SK-N-SH (cell line): ENCODE measurements at regions not wholly inside any gene's neighbourhood (a gene's known extent, or its start where the extent isn't known, plus 50 kb on each side); places are given as distances from the start of the nearest gene placed in this dataset.

ENCODE experiments used
- CTCF ChIA-PET: fragments of 300-600, 350-600 bp; formaldehyde crosslinking; extraction: SDS; loops from one replicate; lab custom pipeline; 2021; lab: Yijun Ruan, JAX
- POLR2A ChIA-PET: fragments of 350-600 bp; sonication (Branson Sonifier 250); formaldehyde crosslinking; extraction: SDS; loops from one replicate; lab custom pipeline; 2020; ENCODE audit warnings: antibody characterized with exemption, inconsistent platforms; lab: Yijun Ruan, JAX
- DNase-seq: peaks from one replicate; pipeline ENCODE4 v3.0.0; 2012
- H2AFZ ChIP-seq: fragments of 200-600 bp; sonication (generic); 2 replicates; pipeline ENCODE4 v1.8.1; 2016; ENCODE audit warnings: antibody characterized with exemption, mild to moderate bottlenecking, low read depth
- H3F3A ChIP-seq: fragments of 200-600 bp; sonication (generic); replicated peaks from 2 replicates; pipeline ENCODE3; 2016; ENCODE audit warnings: antibody characterized with exemption, mild to moderate bottlenecking; ENCODE audit not compliant: insufficient read depth
- H3K27ac ChIP-seq, 2 experiments: fragments of 200-500 bp in 1 of 2; fragments of 200-600 bp in 1 of 2; sonication (Bioruptor generic) in 1 of 2; sonication (generic), shearing (Covaris generic) in 1 of 2; 2 replicates each; pipeline versions ENCODE4 v1.5.1 to v1.6.1; 2014 to 2016; ENCODE audit warnings: low read depth in 2 of 2, inconsistent platforms in 1 of 2, low read length in 1 of 2, mild to moderate bottlenecking in 1 of 2, mixed read lengths in 1 of 2
- H3K27me3 ChIP-seq: fragments of 200-600 bp; sonication (generic), shearing (Covaris generic); 2 replicates; pipeline ENCODE4 v1.6.1; 2016; ENCODE audit warnings: mixed run types; ENCODE audit not compliant: insufficient read depth
- H3K36me3 ChIP-seq, 2 experiments: fragments of 200-500 bp in 1 of 2; fragments of 200-600 bp in 1 of 2; sonication (Bioruptor generic) in 1 of 2; sonication (generic) in 1 of 2; replicated peaks in 1 of 2; 2 replicates each; pipeline versions ENCODE3 to v1.5.1; 2014 to 2016; ENCODE audit warnings: low read length in 1 of 2, mild to moderate bottlenecking in 1 of 2; ENCODE audit not compliant: insufficient read depth in 2 of 2, control insufficient read depth in 1 of 2
- H3K4me1 ChIP-seq, 2 experiments: fragments of 200-500 bp in 1 of 2; fragments of 200-600 bp in 1 of 2; sonication (Bioruptor generic) in 1 of 2; sonication (generic), shearing (Covaris generic) in 1 of 2; 2 replicates each; pipeline versions ENCODE4 v1.5.1 to v1.6.1; 2014 to 2016; ENCODE audit warnings: low read depth in 1 of 2, low read length in 1 of 2, mixed run types in 1 of 2; ENCODE audit not compliant: insufficient read depth in 2 of 2, control insufficient read depth in 1 of 2
- H3K4me2 ChIP-seq: fragments of 200-600 bp; sonication (generic), shearing (Covaris generic); 2 replicates; pipeline ENCODE4 v1.6.1; 2017; ENCODE audit warnings: mixed run types
- H3K4me3 ChIP-seq, 2 experiments: fragments of 200-500 bp in 1 of 2; fragments of 200-600 bp in 1 of 2; sonication (Bioruptor generic) in 1 of 2; sonication (generic), shearing (Covaris generic) in 1 of 2; 2 replicates each; pipeline versions ENCODE4 v1.5.1 to v1.8.1; 2014 to 2016; ENCODE audit warnings: low read depth in 2 of 2, inconsistent platforms in 1 of 2, low read length in 1 of 2, mild to moderate bottlenecking in 1 of 2, mixed read lengths in 1 of 2, moderate library complexity in 1 of 2
- H3K79me2 ChIP-seq: fragments of 200-600 bp; sonication (generic); 2 replicates; pipeline ENCODE4 v1.8.1; 2017; ENCODE audit warnings: mild to moderate bottlenecking; ENCODE audit not compliant: insufficient read depth
- H3K9ac ChIP-seq: fragments of 200-600 bp; sonication (generic); 2 replicates; pipeline ENCODE4 v1.6.1; 2017; ENCODE audit warnings: mixed run types
- H3K9me2 ChIP-seq: fragments of 200-600 bp; sonication (generic); 2 replicates; pipeline ENCODE4 v1.6.1; 2017; ENCODE audit warnings: mixed run types
- H3K9me3 ChIP-seq: fragments of 200-600 bp; sonication (generic); 2 replicates; pipeline ENCODE4 v1.6.1; 2017; ENCODE audit warnings: mixed run types, mild to moderate bottlenecking, moderate library complexity
- H4K20me1 ChIP-seq: fragments of 200-600 bp; sonication (generic); 2 replicates; pipeline ENCODE4 v1.6.1; 2017; ENCODE audit warnings: mild to moderate bottlenecking, mixed run types; ENCODE audit not compliant: insufficient read depth
- CHD2 ChIP-seq: fragments of 150-350 bp; IDR thresholded peaks from 2 replicates; pipeline ENCODE4 v1.6.1; 2018; ENCODE audit warnings: low read length; ENCODE audit not compliant: partially characterized antibody
- EP300 ChIP-seq, 2 experiments: IDR thresholded peaks; 2 replicates each; pipeline versions ENCODE4 v1.4.0 to v1.6.1; 2012; ENCODE audit warnings: borderline replicate concordance in 1 of 2, low read depth in 1 of 2, low read length in 1 of 2
- FOSL2 ChIP-seq: IDR thresholded peaks from 2 replicates; pipeline ENCODE4 v1.4.0; 2012; ENCODE audit warnings: low read depth, mild to moderate bottlenecking, moderate library complexity, borderline replicate concordance
- GABPA ChIP-seq: IDR thresholded peaks from 2 replicates; pipeline ENCODE4 v1.4.0; 2012; ENCODE audit warnings: low read depth, mild to moderate bottlenecking
- JUND ChIP-seq: IDR thresholded peaks from 2 replicates; pipeline ENCODE4 v1.4.0; 2012
- MEF2A ChIP-seq: IDR thresholded peaks from 2 replicates; pipeline ENCODE4 v1.4.0; 2012; ENCODE audit warnings: low read depth, borderline replicate concordance
- NFIC ChIP-seq: IDR thresholded peaks from 2 replicates; pipeline ENCODE4 v1.4.0; 2012; ENCODE audit warnings: borderline replicate concordance
- RAD21 ChIP-seq: IDR thresholded peaks from 2 replicates; pipeline ENCODE4 v1.6.1; 2012; ENCODE audit warnings: mild to moderate bottlenecking, low read length
- RCOR1 ChIP-seq: fragments of 150-350 bp; IDR thresholded peaks from 2 replicates; pipeline ENCODE4 v1.6.1; 2017; ENCODE audit warnings: antibody characterized with exemption, low read length
- RFX5 ChIP-seq: IDR thresholded peaks from 2 replicates; pipeline ENCODE4 v1.6.1; 2012; ENCODE audit warnings: mild to moderate bottlenecking, improper control_type of control experiment, low read length
- TAF1 ChIP-seq: IDR thresholded peaks from 2 replicates; pipeline ENCODE4 v1.6.1; 2012; ENCODE audit warnings: low read depth, mild to moderate bottlenecking, low read length, moderate library complexity, borderline replicate concordance
- TCF12 ChIP-seq: IDR thresholded peaks from 2 replicates; pipeline ENCODE4 v1.4.0; 2012
- TEAD4 ChIP-seq: IDR thresholded peaks from 2 replicates; pipeline ENCODE4 v1.4.0; 2012; ENCODE audit warnings: mild to moderate bottlenecking, borderline replicate concordance; ENCODE audit not compliant: insufficient read depth
- TF ChIP-seq, protein P1 (sequence below): fragments of 150-350 bp; IDR thresholded peaks from 2 replicates; pipeline ENCODE4 v1.6.1; 2016; ENCODE audit warnings: mild to moderate bottlenecking, low read depth, low read length
- TF ChIP-seq, protein P2 (sequence below): IDR thresholded peaks from 2 replicates; pipeline ENCODE4; 2012
- TF ChIP-seq, protein P3 (sequence below): IDR thresholded peaks from 2 replicates; pipeline ENCODE4 v1.6.1; 2012; ENCODE audit warnings: mild to moderate bottlenecking, low read depth, low read length, moderate library complexity
- TF ChIP-seq, protein P4 (sequence below): IDR thresholded peaks from 2 replicates; pipeline ENCODE4 v1.4.0; 2012; ENCODE audit warnings: low read depth, borderline replicate concordance
- TF ChIP-seq, protein P5 (sequence below): IDR thresholded peaks from 2 replicates; pipeline ENCODE4 v1.4.0; 2012; ENCODE audit warnings: low read depth
- TF ChIP-seq, protein P6 (sequence below): IDR thresholded peaks from 2 replicates; pipeline ENCODE4 v1.4.0; 2012; ENCODE audit warnings: low read depth, borderline replicate concordance

DNA sequence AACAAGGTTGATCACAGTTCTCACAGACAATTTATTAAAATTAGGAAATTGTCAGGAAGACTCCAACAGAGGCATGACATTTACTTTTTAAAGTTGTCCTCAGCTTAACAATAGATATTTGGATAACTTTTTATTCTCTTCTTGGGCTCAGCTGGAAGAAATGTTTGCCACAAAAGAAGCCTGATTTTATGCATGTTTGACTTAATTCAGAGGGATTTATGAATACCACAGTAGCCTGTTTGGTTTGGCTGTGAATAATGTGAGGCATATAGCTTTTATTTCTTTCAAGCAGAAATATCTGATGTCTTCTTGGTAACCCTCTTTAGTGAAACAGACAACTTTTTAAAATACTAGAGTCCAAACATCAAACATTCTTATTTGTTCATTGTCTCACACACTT, 1464.5 kb upstream of the SLC10A2 start (continued):
- no peak for TF ChIP-seq TEAD4

DNA sequence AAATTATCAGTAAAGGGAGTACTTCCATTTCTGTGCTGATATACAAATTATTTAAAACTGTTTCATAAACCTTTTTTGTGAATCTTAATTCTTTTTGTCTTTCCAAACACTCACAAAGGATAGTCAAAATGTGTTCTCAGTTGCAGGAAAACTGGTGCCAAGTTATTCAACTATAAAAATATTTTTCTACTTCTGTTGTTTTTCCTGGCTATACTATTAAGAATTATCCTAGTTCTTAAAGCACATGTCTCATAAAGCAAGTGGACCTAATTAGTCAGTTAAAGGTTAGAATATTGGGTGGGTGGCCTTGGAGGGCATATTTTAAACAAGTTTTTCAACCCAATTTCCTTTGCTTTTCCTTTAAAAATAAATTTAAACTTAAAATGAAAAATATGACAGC, 1460.3 kb upstream of the SLC10A2 start:
- CTCF ChIA-PET, result interaction anchor here (0.5 kb wide), 1 partner anchor 118 kb away, joined by 3 read pairs; no protein-coding TSS in a partner anchor

More for the DNA sequence above, 1460.3 kb upstream of the SLC10A2 start:
- no peak overlapping the region for H3K9ac ChIP-seq
- no peaks in the 10 kb centered on the region; the same call in 1 of the 2 replicates for H3K9me3 ChIP-seq
- no peaks in the 10 kb centered on the region for H3K79me2 ChIP-seq
- no peaks in the 10 kb centered on the region; a peak in 1 of 4 replicates for H3K4me1 ChIP-seq
- no peak overlapping the region for H2AFZ ChIP-seq
- DNase-seq, result no peak
- H4K20me1 ChIP-seq, result no peaks in the 10 kb centered on the region
- no peaks in the 10 kb centered on the region for H3K36me3 ChIP-seq
- no peaks in the 10 kb centered on the region for H3F3A ChIP-seq
- no peak for TF ChIP-seq TCF12
- TF ChIP-seq TEAD4, result no peak
- TF ChIP-seq, protein P1, sequence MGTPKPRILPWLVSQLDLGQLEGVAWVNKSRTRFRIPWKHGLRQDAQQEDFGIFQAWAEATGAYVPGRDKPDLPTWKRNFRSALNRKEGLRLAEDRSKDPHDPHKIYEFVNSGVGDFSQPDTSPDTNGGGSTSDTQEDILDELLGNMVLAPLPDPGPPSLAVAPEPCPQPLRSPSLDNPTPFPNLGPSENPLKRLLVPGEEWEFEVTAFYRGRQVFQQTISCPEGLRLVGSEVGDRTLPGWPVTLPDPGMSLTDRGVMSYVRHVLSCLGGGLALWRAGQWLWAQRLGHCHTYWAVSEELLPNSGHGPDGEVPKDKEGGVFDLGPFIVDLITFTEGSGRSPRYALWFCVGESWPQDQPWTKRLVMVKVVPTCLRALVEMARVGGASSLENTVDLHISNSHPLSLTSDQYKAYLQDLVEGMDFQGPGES, result no peak
- TF ChIP-seq MEF2A, result no peak
- TF ChIP-seq JUND, result no peak
- no peak for TF ChIP-seq RFX5
- no peak for TF ChIP-seq RCOR1
- TF ChIP-seq, protein P2, sequence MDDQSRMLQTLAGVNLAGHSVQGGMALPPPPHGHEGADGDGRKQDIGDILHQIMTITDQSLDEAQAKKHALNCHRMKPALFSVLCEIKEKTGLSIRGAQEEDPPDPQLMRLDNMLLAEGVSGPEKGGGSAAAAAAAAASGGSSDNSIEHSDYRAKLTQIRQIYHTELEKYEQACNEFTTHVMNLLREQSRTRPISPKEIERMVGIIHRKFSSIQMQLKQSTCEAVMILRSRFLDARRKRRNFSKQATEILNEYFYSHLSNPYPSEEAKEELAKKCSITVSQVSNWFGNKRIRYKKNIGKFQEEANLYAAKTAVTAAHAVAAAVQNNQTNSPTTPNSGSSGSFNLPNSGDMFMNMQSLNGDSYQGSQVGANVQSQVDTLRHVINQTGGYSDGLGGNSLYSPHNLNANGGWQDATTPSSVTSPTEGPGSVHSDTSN, result no peak
- no peak for TF ChIP-seq GABPA
- no peak for TF ChIP-seq FOSL2
- TF ChIP-seq, protein P3, sequence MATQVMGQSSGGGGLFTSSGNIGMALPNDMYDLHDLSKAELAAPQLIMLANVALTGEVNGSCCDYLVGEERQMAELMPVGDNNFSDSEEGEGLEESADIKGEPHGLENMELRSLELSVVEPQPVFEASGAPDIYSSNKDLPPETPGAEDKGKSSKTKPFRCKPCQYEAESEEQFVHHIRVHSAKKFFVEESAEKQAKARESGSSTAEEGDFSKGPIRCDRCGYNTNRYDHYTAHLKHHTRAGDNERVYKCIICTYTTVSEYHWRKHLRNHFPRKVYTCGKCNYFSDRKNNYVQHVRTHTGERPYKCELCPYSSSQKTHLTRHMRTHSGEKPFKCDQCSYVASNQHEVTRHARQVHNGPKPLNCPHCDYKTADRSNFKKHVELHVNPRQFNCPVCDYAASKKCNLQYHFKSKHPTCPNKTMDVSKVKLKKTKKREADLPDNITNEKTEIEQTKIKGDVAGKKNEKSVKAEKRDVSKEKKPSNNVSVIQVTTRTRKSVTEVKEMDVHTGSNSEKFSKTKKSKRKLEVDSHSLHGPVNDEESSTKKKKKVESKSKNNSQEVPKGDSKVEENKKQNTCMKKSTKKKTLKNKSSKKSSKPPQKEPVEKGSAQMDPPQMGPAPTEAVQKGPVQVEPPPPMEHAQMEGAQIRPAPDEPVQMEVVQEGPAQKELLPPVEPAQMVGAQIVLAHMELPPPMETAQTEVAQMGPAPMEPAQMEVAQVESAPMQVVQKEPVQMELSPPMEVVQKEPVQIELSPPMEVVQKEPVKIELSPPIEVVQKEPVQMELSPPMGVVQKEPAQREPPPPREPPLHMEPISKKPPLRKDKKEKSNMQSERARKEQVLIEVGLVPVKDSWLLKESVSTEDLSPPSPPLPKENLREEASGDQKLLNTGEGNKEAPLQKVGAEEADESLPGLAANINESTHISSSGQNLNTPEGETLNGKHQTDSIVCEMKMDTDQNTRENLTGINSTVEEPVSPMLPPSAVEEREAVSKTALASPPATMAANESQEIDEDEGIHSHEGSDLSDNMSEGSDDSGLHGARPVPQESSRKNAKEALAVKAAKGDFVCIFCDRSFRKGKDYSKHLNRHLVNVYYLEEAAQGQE, result no peak
- no peak for TF ChIP-seq EP300 (IDR thresholded peaks at IDR 0.05; ENCODE audit: borderline replicate concordance in 1 of 2, low read depth in 1 of 2, low read length in 1 of 2)
- TF ChIP-seq NFIC, result no peak
- TF ChIP-seq, protein P4, sequence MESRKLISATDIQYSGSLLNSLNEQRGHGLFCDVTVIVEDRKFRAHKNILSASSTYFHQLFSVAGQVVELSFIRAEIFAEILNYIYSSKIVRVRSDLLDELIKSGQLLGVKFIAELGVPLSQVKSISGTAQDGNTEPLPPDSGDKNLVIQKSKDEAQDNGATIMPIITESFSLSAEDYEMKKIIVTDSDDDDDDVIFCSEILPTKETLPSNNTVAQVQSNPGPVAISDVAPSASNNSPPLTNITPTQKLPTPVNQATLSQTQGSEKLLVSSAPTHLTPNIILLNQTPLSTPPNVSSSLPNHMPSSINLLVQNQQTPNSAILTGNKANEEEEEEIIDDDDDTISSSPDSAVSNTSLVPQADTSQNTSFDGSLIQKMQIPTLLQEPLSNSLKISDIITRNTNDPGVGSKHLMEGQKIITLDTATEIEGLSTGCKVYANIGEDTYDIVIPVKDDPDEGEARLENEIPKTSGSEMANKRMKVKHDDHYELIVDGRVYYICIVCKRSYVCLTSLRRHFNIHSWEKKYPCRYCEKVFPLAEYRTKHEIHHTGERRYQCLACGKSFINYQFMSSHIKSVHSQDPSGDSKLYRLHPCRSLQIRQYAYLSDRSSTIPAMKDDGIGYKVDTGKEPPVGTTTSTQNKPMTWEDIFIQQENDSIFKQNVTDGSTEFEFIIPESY, result no peak
- TF ChIP-seq, protein P5, sequence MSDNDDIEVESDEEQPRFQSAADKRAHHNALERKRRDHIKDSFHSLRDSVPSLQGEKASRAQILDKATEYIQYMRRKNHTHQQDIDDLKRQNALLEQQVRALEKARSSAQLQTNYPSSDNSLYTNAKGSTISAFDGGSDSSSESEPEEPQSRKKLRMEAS, result no peak
- TF ChIP-seq TAF1, result no peak
- TF ChIP-seq CHD2, result no peak
- TF ChIP-seq, protein P6, sequence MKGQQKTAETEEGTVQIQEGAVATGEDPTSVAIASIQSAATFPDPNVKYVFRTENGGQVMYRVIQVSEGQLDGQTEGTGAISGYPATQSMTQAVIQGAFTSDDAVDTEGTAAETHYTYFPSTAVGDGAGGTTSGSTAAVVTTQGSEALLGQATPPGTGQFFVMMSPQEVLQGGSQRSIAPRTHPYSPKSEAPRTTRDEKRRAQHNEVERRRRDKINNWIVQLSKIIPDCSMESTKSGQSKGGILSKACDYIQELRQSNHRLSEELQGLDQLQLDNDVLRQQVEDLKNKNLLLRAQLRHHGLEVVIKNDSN, result no peak
- TF ChIP-seq RAD21, result no peak
- H3K4me3 ChIP-seq, result no peak overlapping the region
- POLR2A ChIA-PET, result no interaction called here
- no peaks in the 10 kb centered on the region for H3K27me3 ChIP-seq
- no peak overlapping the region for H3K4me2 ChIP-seq
- H3K9me2 ChIP-seq, result no peaks in the 10 kb centered on the region
- H3K27ac ChIP-seq, result no peak overlapping the region
